ENCODE measurements at regions not wholly inside any gene's neighbourhood (a gene's known extent, or its start where the extent isn't known, plus 50 kb on each side); places are given as distances from the start of the nearest gene placed in this dataset.
"Not testable (repeated sequence)": the region's sequence is repeated elsewhere in the genome, so short reads cannot be mapped to it uniquely, and the experiment has no call there.

DNA sequence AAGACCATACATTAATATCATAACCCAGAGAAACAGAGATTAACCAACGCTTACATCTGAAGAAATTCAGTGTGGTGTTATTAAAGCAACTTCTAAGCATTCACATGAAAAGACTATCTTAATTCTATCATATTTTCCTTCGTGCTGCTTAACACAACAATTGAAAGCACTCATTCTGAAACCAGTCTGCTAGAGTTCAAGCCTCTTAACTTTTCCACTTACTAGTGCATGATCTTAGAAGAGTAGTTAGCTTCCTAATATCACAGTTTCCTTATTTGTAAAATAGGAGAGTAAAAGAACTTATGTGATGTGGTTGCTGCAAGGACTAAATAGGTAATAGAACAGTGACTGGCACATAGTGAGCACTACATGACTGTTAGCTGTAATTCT, 379.3 kb downstream of the TRIM36 start:
- no peak for DNase-seq

DNA sequence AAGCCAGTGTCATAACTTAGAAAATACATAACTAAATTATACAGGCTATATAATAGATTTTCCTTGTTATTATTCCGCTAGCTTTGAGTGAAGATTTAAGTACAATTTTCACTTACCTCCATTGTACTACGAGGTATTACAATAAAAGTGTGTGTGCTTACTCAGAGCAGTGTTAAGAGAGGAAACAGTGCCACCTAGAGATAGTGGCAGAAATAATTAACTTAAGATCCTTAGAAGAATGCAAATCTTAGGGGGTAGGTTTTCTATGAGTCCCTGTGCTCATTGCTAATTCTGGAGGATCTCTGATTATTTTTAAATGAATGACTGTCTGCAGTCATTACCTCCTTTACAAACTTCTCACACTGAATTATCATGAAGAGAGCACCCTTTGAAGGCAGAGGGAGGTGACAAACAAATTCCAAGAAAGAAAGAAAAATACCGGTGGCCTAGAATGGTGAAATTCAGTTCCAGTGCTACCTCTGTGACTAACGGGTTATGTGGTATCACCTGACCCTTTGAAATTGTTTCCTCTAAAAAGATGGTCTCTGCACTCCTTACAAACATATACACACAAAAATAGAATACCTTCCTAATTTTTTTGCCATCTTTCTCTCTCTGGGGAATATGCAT, 379.8 kb downstream of the TRIM36 start:
- DNase-seq = no peak

DNA sequence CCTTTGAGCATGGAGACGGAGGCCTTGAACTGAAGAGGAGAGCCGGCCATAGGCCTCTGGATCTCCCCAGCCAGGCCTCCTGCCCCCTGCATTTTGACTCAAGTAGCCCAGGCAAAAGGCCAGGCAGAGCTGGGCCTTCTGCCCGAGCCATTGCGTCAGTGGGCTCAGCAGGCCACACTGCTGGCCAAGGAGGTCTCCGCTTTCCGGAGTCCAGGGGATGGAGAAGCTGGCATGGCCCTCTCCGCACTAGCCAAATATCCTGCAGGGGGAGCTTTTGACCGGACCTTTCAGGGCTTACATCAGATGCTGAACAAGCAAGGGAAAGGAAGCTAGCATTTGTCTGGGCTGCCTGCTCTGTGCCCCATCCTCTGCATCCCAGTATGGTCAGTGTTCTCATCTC, 386.8 kb downstream of the TRIM36 start:
- no peak for DNase-seq

DNA sequence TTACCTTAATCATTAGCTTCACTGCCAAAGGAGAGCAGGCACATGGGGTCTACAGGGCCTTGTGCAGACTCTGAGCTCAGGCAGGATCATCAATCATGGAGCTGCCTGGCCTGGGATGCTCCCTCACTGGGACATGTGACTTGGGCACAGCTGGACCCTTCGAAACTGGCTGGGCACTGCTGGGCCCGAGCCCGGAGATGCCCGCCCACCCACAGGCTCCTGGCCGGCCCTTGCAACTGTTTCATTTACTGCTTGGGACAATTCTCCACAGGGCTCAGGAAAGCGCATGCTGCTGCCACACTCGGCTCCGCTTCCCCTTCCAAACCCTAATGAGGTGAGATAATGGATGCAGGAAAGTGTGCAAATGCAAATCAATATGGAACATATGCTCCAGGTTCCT, 387.5 kb downstream of the TRIM36 start:
- DNase-seq = no peak

DNA sequence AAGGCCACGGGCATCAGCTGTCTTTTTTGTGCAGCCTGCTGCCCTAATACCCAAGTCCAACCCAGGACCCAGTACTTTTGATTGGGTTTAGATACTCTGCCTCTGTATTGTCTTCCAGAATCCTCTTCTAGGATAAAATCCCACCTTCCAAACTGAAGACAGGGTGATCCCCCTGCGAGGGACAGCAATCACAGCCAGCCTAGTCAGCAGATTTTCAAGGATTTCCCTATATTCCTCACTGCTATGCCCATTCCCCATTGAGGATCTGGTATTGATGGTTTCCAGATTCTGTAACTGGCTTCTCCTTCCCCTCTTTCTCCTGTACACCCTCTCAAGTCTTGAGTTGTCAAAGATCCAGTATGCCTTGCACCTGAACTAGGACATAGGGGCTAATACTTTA, 389.4 kb downstream of the TRIM36 start:
- no peak for DNase-seq

DNA sequence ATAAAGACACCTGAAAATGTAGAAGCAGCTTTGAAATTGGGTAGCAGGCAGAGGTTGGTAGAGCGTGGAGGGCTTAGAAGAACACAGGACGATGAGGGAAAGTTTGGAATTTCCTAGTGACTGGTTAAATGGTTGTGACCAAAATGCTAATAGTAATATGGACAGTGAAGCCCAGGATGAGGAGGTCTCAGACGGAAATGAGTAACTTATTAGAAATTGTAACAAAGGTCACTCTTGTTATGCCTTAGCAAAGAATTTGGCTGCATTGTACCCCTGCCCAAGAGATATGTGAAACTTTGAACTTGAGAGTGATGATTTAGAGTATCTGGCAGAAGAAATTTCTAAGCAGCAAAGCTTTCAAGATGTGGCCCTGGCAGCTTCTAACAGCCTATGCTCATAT, 382.5 kb downstream of the KCNN2 start:
- no peak for DNase-seq

DNA sequence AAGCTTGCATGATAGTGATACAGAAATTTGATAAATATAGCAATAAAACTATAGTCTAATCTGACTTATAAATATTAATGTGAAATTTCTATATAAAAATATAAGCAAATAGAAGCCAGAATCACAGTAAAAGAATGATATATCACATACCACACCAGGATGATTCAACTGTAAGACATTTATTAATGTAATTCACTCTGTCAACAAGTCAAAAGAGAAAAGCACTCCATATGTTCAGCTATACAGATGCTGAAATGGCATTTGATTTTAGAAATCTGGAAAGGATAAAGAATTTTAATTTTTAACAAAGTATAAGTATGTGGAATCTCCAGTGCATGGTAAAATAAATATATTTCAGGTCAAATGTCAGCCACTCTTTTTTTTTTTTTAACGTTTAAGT, 372.4 kb downstream of the KCNN2 start:
- no peak for DNase-seq

DNA sequence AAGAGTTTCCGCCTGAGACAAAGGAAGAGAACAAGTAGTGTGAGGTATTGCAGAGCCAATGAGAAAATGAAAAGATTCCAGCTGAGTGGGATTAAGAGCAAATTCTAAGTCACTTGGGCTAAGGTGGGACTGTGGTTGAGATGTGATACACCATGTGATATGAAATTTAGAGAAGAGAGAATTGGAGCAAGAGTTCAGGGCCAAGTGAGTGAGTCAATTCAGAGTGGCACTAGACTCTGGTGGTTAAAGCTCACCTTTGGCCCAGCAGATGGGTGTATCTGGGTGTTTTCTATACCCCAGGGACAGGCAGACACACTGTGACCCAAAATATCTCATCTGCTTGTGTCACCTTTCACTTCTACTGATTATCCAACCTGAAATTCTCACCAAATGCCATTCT, 368.1 kb downstream of the KCNN2 start:
- DNase-seq = no peak

DNA sequence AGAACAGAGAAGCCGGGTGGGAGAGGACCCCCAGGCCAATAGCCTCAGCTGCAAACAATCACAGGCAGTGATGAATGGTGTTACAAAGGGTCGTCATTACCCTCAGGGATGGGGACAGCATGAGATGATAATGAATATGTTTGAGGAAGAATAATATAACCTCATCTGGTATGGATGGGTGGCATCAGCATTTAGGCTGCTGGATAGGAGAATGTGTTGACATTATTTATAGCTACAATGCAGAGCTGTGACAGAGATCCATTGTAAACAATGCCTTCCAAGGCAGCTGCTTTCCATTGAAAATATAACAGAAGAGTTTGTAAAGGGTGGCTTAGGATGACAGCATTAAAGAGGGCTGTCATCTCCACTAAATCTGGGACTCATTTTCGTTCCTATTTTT, 365.5 kb downstream of the KCNN2 start:
- DNase-seq = no peak

DNA sequence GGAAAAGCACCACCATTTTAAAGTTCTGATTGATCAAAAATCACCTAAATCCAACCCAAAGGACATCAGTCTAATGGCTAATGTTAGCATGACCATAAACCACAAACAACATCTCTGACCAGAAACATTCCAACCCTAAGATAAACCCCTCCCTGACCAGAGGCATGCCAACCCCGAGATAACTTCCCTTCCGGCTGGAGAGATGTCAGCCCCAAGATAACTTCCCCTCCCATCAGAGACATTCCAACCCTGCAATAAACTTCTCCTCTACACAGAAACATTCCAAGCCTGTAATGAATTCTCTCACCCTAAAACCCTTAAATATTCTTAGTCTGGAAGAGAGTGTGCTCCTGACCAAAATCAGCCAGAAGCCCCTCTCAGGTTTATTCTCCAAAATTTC, 364.3 kb downstream of the KCNN2 start:
- no peak for DNase-seq

DNA sequence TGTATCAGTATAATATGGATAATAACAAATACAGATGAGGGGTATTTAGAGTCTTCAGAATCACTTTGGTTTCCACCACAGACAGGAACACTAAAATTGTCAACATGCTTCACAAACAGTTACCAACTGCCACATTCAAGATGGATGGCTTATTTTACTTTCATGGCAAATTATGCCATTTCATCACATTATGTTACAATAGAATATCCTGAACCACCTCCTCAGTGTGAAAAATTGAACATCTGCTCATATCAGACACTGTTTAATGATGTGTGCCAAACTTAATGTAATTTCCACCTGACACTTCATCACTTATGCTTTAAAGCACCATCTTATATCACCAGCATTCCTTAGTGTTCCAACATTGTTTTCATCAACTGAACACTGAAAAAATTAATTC, 357.4 kb downstream of the KCNN2 start:
- no peak for DNase-seq

DNA sequence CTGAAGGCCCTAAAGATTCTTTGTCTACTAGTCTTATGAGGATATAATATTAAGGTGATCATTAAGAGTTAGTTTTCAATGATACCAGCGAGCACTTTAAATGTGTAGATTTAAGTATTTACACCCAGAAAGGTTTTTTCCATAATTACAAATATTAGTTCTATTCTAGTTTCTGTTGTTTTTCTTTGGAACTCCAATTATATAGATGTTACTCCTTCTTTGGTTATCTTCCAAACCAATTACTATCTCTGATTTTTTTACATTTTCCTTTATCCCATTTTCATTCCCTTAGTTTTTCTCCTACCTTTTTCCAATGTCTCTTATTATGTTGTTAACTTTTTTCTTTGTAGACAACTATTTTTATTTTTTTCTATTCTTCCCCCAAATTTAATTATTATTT, 355.1 kb downstream of the KCNN2 start:
- DNase-seq = no peak

DNA sequence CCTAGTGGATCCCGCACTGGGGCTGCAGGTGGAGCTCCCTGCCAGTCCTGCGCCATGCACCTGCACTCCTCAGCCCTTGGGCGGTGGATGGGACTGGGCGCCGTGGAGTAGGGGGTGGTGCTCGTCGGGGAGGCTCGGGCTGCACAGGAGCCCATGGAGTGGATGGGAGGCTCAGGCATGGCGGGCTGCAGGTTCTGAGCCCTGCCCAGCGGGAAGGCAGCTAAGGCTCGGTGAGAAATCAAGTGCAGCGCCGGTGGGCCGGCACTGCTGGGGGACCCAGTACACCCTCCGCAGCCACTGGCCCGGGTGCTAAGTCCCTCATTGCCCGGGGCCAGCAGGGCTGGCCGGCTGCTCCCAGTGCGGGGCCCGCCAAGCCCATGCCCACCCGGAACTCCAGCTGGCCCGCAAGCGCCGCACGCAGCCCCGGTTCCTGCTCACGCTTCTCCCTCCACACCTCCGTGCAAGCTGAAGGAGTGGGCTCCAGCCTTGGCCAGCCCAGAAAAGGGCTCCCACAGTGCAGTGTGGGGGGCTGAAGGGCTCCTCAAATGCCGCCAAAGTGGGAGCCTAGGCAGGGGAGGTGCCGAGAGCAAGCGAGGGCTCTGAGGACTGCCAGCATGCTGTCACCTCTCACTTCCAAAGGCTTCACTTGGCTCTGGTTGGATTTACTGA, 342.5 kb downstream of the KCNN2 start:
- not testable (repeated sequence) for DNase-seq

DNA sequence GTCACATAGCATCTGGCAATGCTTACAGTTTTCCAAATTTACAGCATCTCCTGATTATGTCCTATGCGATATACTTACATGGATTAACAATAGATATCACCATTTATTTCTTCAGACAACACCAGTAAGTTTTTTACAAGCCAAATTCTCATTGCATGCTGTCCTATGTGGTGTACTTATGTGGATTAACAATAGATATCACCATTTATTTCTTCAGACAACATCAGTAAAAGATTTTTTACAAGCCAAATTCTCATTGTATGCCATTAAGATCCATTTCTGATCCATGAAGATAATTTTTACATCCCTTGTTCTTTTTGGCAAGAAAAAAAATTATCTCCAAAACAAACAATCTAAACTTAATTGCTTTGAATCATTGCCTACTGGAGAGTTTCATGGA, 340.9 kb downstream of the KCNN2 start:
- no peak for DNase-seq

DNA sequence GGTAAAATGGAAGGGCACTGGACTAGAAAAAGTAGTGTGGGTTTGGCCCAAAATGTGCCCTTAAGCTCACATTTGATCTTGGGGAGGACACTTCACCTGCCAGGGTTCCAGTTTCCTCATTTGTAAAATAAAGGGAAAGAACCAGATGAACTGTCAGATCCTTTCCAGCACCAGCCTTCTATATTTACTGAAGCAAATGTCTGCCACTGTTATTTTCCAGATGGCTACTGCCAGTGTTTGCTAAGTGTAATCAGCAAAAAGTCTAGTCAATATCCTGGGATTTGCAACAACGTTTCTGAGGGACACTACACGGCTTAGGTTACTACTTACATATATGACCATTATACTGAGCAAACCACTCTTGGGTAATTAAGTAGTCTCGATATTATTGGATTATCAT, 340.3 kb downstream of the KCNN2 start:
- DNase-seq = no peak

DNA sequence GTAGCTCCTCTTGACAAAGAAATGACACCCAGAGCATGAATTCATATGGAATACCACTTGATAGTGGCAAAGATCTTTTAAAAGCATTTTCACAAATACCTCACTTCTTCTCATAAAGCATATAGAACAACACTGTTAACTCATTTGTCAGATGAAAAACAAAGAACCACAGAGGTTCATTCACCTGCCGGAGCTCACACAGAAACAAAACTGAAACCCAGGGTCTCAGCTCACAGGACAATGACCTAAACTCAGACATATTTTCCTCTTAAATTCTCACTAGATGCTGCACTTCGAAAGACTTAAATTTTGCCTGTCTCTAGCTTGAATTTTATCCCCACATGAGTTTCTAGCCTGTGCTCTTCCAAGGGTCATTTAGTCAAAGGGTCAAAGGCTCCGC, 339.0 kb downstream of the KCNN2 start:
- DNase-seq = no peak

DNA sequence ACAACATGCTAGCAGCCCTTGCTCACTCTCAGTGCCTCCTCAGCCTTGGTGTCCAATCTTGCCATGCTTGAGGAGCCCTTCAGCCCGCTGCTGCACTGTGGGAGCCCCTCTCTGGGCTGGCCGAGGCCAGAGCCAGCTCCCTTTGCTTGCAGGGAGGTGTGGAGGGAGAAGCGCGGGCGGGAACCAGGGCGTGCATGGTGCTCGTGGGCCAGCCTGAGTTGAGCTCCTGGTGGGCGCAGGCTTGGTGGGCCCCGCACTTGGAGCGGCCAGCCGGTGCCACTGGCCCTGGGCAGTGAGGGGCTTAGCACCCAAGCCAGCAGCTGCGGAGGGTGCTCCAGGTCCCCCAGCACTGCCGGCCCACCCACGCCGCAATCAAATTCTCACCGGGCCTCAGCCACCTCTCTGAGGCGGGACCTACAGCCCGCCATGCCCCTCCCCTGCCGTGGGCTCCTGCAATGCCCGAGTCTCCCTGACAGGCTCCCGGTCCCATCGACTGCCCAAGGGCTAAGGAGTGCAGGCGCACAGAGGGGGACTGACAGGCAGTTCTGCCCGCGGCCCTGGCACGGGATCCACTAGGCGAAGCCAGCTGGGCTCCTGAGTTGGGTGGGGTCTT, 333.5 kb downstream of the KCNN2 start:
- DNase-seq = no peak

DNA sequence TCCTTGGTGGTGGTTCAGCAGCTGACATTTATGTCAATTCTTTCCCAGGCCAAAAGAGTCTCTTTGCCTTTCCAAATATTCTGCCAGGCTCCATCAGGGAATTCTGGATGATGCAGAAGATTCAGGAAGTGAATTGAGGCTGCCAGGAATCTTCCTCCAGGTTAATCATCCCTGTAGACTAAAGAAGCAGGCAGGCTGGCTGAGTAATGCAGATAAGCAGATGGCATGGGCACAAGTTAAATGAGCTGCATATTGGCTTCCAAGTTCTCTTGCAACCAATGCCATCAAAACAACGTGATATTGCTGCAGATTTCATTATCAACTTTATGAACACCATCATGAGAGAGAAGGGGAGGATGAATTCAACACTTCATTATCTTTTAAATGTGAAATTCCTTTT, 324.5 kb downstream of the KCNN2 start:
- DNase-seq = no peak

DNA sequence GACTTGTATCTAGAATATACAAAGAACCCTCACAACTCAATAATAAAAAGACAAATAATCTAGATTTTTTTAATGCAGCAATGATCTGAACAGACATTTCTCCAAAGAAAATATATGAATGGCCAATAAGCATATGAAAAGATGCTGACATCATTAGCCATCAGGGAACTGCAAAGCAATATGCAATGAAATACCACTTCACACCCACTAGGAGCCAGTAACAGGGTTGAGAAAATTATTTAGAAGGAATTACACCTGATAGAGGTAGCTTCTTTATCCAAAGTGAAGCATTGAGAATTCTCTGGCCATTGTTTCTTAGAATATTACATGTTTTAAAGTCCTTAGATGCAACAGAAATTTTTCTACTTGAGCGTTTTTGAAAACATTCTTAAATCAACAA, 316.9 kb downstream of the KCNN2 start:
- DNase-seq = no peak

DNA sequence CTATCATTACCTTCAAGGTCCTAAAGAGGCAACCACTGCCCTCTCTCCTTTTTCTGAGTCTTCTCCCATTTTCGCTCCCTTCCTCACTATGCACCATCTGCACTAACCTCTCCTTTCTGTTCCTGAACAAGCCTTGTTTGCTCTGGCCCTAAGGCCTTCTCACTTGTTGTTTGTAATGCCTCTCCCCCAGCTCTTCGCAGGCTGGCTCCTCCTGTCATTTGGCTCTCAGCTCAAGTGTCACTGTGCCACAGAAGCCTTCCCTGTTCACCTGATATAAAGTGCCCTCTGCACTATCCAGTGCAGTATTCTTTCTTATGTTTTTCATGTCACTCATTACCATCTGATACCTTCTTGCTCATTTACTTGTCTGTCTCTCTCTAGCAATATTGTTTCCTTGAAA, 303.7 kb downstream of the KCNN2 start:
- DNase-seq = no peak

DNA sequence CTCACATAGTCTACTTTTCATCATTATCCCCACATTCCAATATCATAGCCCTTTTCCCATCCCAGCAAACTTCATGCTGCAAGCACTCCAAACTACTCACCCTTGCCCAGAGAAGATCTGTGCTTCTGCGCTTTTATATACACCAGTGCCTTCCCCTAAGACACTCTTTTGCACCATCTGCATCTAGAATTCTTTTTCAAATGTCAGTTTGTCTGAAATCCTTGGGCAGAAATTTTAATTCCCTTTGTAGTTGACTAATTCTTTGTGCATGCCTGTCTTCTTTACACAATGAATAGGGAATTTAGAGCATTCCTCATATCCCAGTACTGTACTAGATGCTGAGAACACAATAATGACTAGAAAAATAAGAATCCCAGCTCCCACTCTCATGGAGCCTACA, 298.9 kb downstream of the KCNN2 start:
- DNase-seq = no peak

DNA sequence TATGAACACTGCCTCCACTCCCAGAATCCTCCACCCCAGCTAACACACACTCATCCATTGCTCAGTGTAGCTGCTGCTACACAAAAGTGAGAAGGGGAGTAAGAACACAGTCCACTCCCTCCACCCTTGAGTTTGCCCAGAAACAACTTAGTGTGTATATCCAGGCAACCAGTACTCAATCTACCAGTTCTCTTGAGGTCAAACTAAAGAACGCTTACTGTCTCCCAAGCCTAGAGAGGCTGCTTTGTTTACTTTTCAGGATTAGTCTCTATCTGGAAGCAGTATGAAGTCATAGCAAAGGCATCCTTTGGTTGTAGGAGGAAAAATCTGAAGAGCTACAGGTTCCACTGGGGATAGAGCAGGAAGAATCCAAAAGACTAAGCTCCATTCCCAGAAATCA, 296.3 kb downstream of the KCNN2 start:
- DNase-seq = no peak

DNA sequence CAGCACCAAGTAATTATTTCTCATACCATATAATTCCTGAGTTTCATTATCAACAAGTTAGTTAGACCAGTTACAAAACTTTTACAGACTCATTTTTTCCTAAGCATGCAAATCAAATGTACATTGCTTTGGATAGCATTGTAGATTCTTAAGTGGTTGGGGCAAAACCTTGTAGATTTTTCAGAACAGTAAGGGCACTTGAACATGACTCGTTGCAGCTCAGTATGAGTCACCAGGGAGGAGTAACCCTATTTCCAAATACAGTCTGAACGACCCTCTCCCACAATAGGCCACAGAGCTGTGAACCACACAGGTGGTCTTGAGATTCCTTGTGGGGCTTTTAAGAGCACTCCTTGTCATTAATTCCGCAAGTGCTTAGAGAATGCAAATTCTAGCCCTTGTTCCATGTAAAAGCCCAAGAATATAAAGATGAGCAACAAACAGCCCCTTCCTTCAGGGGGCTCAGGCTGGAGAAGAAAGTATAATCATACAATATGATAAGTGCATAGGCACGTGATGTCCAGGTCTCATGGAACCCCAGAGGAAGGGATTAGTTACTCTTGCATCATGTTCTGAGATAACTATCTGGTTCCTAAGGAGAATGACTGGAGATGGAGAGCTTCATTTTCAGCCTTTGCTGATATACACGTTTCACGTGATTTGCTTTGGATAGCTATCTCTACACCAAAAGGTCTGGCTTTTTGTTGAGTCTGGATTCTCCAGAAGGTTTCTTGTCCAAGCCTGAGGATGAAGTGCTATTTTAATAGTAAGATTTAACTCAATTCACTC, 295.7 kb downstream of the KCNN2 start:
- no peak for DNase-seq

DNA sequence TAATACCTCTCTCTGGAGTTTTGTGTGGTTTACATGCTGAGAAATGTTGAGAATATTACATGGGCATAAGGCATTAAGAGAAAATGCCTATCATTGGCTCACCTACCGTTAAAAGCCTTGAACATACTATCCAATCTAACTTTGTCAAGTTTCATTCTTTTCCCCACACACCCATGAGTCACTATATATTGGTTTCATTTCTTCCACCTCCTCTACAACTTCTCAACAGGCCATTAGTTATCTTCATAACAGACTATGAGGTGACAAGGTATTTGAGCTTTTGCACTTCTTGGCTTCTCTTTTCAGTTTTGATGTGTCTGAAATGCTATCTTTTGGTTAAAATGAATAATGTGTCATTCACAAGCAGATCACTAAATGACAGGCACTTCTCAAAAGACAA, 288.0 kb downstream of the KCNN2 start:
- DNase-seq = no peak
